Mammary epithelial cell (primary cell): ENCODE measurements at regions not wholly inside any gene's neighbourhood (a gene's known extent, or its start where the extent isn't known, plus 50 kb on each side); places are given as distances from the start of the nearest gene placed in this dataset.

Experiments
- EZH2 ChIP-seq: IDR thresholded peaks from 2 replicates; pipeline ENCODE4 v1.6.1; 2012; ENCODE audit warnings: low read length, inconsistent platforms, borderline replicate concordance
- TF ChIP-seq, protein P1 (sequence below), 2 donors: IDR thresholded peaks in 1 of 2; conservative IDR thresholded peaks in 1 of 2; 2 replicates each; pipeline ENCODE4 v1.5.1; 2011 to 2012; ENCODE audit warnings: inconsistent platforms in 2 of 2, low read length in 2 of 2, mild to moderate bottlenecking in 2 of 2, control low read depth in 1 of 2, low read depth in 1 of 2; ENCODE audit not compliant: insufficient read depth in 1 of 2; ENCODE audit errors: extremely low read depth in 1 of 2

- TF ChIP-seq, protein P1, sequence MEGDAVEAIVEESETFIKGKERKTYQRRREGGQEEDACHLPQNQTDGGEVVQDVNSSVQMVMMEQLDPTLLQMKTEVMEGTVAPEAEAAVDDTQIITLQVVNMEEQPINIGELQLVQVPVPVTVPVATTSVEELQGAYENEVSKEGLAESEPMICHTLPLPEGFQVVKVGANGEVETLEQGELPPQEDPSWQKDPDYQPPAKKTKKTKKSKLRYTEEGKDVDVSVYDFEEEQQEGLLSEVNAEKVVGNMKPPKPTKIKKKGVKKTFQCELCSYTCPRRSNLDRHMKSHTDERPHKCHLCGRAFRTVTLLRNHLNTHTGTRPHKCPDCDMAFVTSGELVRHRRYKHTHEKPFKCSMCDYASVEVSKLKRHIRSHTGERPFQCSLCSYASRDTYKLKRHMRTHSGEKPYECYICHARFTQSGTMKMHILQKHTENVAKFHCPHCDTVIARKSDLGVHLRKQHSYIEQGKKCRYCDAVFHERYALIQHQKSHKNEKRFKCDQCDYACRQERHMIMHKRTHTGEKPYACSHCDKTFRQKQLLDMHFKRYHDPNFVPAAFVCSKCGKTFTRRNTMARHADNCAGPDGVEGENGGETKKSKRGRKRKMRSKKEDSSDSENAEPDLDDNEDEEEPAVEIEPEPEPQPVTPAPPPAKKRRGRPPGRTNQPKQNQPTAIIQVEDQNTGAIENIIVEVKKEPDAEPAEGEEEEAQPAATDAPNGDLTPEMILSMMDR (conservative IDR thresholded peaks at IDR 0.05 in 1 of 2, IDR thresholded peaks at IDR 0.05 in 1 of 2; ENCODE audit: extremely low read depth in 1 of 2, insufficient read depth in 1 of 2, low read depth in 1 of 2, low read length in 2 of 2): no peak
- TF ChIP-seq EZH2: no peak
Measured at GRCh38 chr2:221143231-221143630, 428.9 kb downstream of the EPHA4 start.
